ENCODE measurements at regions not wholly inside any gene's neighbourhood (a gene's known extent, or its start where the extent isn't known, plus 50 kb on each side); places are given as distances from the start of the nearest gene placed in this dataset.

- Histone ChIP-seq H3K27me3 (ENCODE audit: control insufficient read depth in 1 of 2, insufficient read depth in 2 of 2, low read length in 2 of 2) (no peaks in the 10 kb centered on the region), H3K4me3 (ENCODE audit: low read depth in 1 of 2, low read length in 2 of 2) (no peak overlapping the region), H3K9me3 (ENCODE audit: control insufficient read depth in 1 of 2, low read length in 2 of 2) (no peaks in the 10 kb centered on the region), H3K27ac (ENCODE audit: low read depth, low read length) (no peak overlapping the region), H3K4me1 (ENCODE audit: control insufficient read depth in 1 of 2, insufficient read depth in 2 of 2, low read length in 2 of 2) (no peaks in the 10 kb centered on the region), H3K36me3 (ENCODE audit: control insufficient read depth in 1 of 2, insufficient read depth in 2 of 2, low read length in 2 of 2) (no peaks in the 10 kb centered on the region), H3K9ac (ENCODE audit: low read depth in 1 of 2, low read length in 2 of 2) (no peak overlapping the region)
Observed at GRCh38 chr6:53974941-53975340, 136.3 kb upstream of the MLIP start.

- Histone ChIP-seq H3K9ac (ENCODE audit: low read depth in 1 of 2, low read length in 2 of 2) (no peak overlapping the region), H3K4me1 (ENCODE audit: control insufficient read depth in 1 of 2, insufficient read depth in 2 of 2, low read length in 2 of 2) (no peaks in the 10 kb centered on the region), H3K9me3 (ENCODE audit: control insufficient read depth in 1 of 2, low read length in 2 of 2) (no peaks in the 10 kb centered on the region), H3K4me3 (ENCODE audit: low read depth in 1 of 2, low read length in 2 of 2) (no peak overlapping the region), H3K36me3 (ENCODE audit: control insufficient read depth in 1 of 2, insufficient read depth in 2 of 2, low read length in 2 of 2) (no peaks in the 10 kb centered on the region), H3K27ac (ENCODE audit: low read depth, low read length) (no peak overlapping the region), H3K27me3 (ENCODE audit: control insufficient read depth in 1 of 2, insufficient read depth in 2 of 2, low read length in 2 of 2) (no peaks in the 10 kb centered on the region)
Observed at GRCh38 chr6:53975941-53976615, 135.2 kb upstream of the MLIP start.

- Histone ChIP-seq H3K9me3 (ENCODE audit: control insufficient read depth in 1 of 2, low read length in 2 of 2) (no peaks in the 10 kb centered on the region), H3K27ac (ENCODE audit: low read depth, low read length) (no peak overlapping the region), H3K4me1 (ENCODE audit: control insufficient read depth in 1 of 2, insufficient read depth in 2 of 2, low read length in 2 of 2) (no peaks in the 10 kb centered on the region), H3K9ac (ENCODE audit: low read depth in 1 of 2, low read length in 2 of 2) (no peak overlapping the region), H3K36me3 (ENCODE audit: control insufficient read depth in 1 of 2, insufficient read depth in 2 of 2, low read length in 2 of 2) (no peaks in the 10 kb centered on the region), H3K27me3 (ENCODE audit: control insufficient read depth in 1 of 2, insufficient read depth in 2 of 2, low read length in 2 of 2) (no peaks in the 10 kb centered on the region), H3K4me3 (ENCODE audit: low read depth in 1 of 2, low read length in 2 of 2) (no peak overlapping the region)
Observed at GRCh38 chr6:53977551-53977950, 133.7 kb upstream of the MLIP start.

GRCh38 chr6:53979468-53980067, 131.7 kb upstream of the MLIP start:
- Histone ChIP-seq H3K27me3 (ENCODE audit: control insufficient read depth in 1 of 2, insufficient read depth in 2 of 2, low read length in 2 of 2) (no peaks in the 10 kb centered on the region), H3K27ac (ENCODE audit: low read depth, low read length) (no peak overlapping the region), H3K4me1 (ENCODE audit: control insufficient read depth in 1 of 2, insufficient read depth in 2 of 2, low read length in 2 of 2) (no peaks in the 10 kb centered on the region), H3K9me3 (ENCODE audit: control insufficient read depth in 1 of 2, low read length in 2 of 2) (no peaks in the 10 kb centered on the region), H3K4me3 (ENCODE audit: low read depth in 1 of 2, low read length in 2 of 2) (no peak overlapping the region), H3K9ac (ENCODE audit: low read depth in 1 of 2, low read length in 2 of 2) (no peak overlapping the region), H3K36me3 (ENCODE audit: control insufficient read depth in 1 of 2, insufficient read depth in 2 of 2, low read length in 2 of 2) (no peaks in the 10 kb centered on the region)

- Histone ChIP-seq H3K9ac (ENCODE audit: low read depth in 1 of 2, low read length in 2 of 2) (no peak overlapping the region), H3K36me3 (ENCODE audit: control insufficient read depth in 1 of 2, insufficient read depth in 2 of 2, low read length in 2 of 2) (no peaks in the 10 kb centered on the region)
Observed at GRCh38 chr6:53982366-53983050, 128.7 kb upstream of the MLIP start.

GRCh38 chr6:53983301-53983700, 127.9 kb upstream of the MLIP start:
- Histone ChIP-seq H3K9ac (ENCODE audit: low read depth in 1 of 2, low read length in 2 of 2) (no peak overlapping the region), H3K9me3 (ENCODE audit: control insufficient read depth in 1 of 2, low read length in 2 of 2) (no peaks in the 10 kb centered on the region), H3K4me1 (ENCODE audit: control insufficient read depth in 1 of 2, insufficient read depth in 2 of 2, low read length in 2 of 2) (no peaks in the 10 kb centered on the region), H3K36me3 (ENCODE audit: control insufficient read depth in 1 of 2, insufficient read depth in 2 of 2, low read length in 2 of 2) (no peaks in the 10 kb centered on the region), H3K27me3 (ENCODE audit: control insufficient read depth in 1 of 2, insufficient read depth in 2 of 2, low read length in 2 of 2) (no peaks in the 10 kb centered on the region), H3K27ac (ENCODE audit: low read depth, low read length) (no peak overlapping the region), H3K4me3 (ENCODE audit: low read depth in 1 of 2, low read length in 2 of 2) (no peak overlapping the region)

More at GRCh38 chr6:53982366-53983050, 128.7 kb upstream of the MLIP start:
- H3K4me1 ChIP-seq (ENCODE audit: control insufficient read depth in 1 of 2, insufficient read depth in 2 of 2, low read length in 2 of 2) = no peaks in the 10 kb centered on the region
- H3K4me3 ChIP-seq (ENCODE audit: low read depth in 1 of 2, low read length in 2 of 2) = no peak overlapping the region
- no peaks in the 10 kb centered on the region for H3K27me3 ChIP-seq (ENCODE audit: control insufficient read depth in 1 of 2, insufficient read depth in 2 of 2, low read length in 2 of 2)
- H3K27ac ChIP-seq (ENCODE audit: low read depth, low read length) = no peak overlapping the region
- no peaks in the 10 kb centered on the region for H3K9me3 ChIP-seq (ENCODE audit: control insufficient read depth in 1 of 2, low read length in 2 of 2)

- Histone ChIP-seq H3K9me3 (ENCODE audit: control insufficient read depth in 1 of 2, low read length in 2 of 2) (no peaks in the 10 kb centered on the region), H3K4me3 (ENCODE audit: low read depth in 1 of 2, low read length in 2 of 2) (no peak overlapping the region), H3K36me3 (ENCODE audit: control insufficient read depth in 1 of 2, insufficient read depth in 2 of 2, low read length in 2 of 2) (no peaks in the 10 kb centered on the region), H3K27ac (ENCODE audit: low read depth, low read length) (no peak overlapping the region), H3K9ac (ENCODE audit: low read depth in 1 of 2, low read length in 2 of 2) (no peak overlapping the region), H3K4me1 (ENCODE audit: control insufficient read depth in 1 of 2, insufficient read depth in 2 of 2, low read length in 2 of 2) (no peaks in the 10 kb centered on the region), H3K27me3 (ENCODE audit: control insufficient read depth in 1 of 2, insufficient read depth in 2 of 2, low read length in 2 of 2) (no peaks in the 10 kb centered on the region)
Observed at GRCh38 chr6:53984163-53984562, 127.1 kb upstream of the MLIP start.

- H3K9ac ChIP-seq (ENCODE audit: low read depth in 1 of 2, low read length in 2 of 2) = no peak overlapping the region
Observed at GRCh38 chr6:53984581-53984980, 126.7 kb upstream of the MLIP start.

GRCh38 chr6:53985366-53985765, 125.9 kb upstream of the MLIP start:
- no peaks in the 10 kb centered on the region for H3K9me3 ChIP-seq (ENCODE audit: control insufficient read depth in 1 of 2, low read length in 2 of 2)
- H3K4me3 ChIP-seq (ENCODE audit: low read depth in 1 of 2, low read length in 2 of 2) = no peak overlapping the region
- no peaks in the 10 kb centered on the region for H3K27me3 ChIP-seq (ENCODE audit: control insufficient read depth in 1 of 2, insufficient read depth in 2 of 2, low read length in 2 of 2)
- H3K9ac ChIP-seq (ENCODE audit: low read depth in 1 of 2, low read length in 2 of 2) = no peak overlapping the region
- no peaks in the 10 kb centered on the region for H3K4me1 ChIP-seq (ENCODE audit: control insufficient read depth in 1 of 2, insufficient read depth in 2 of 2, low read length in 2 of 2)
- no peak overlapping the region for H3K27ac ChIP-seq (ENCODE audit: low read depth, low read length)
- no peaks in the 10 kb centered on the region for H3K36me3 ChIP-seq (ENCODE audit: control insufficient read depth in 1 of 2, insufficient read depth in 2 of 2, low read length in 2 of 2)

More at GRCh38 chr6:53984581-53984980, 126.7 kb upstream of the MLIP start:
- H3K36me3 ChIP-seq (ENCODE audit: control insufficient read depth in 1 of 2, insufficient read depth in 2 of 2, low read length in 2 of 2) = no peaks in the 10 kb centered on the region
- no peak overlapping the region for H3K27ac ChIP-seq (ENCODE audit: low read depth, low read length)
- no peaks in the 10 kb centered on the region for H3K27me3 ChIP-seq (ENCODE audit: control insufficient read depth in 1 of 2, insufficient read depth in 2 of 2, low read length in 2 of 2)
- H3K4me3 ChIP-seq (ENCODE audit: low read depth in 1 of 2, low read length in 2 of 2) = no peak overlapping the region
- H3K9me3 ChIP-seq (ENCODE audit: control insufficient read depth in 1 of 2, low read length in 2 of 2) = no peaks in the 10 kb centered on the region
- H3K4me1 ChIP-seq (ENCODE audit: control insufficient read depth in 1 of 2, insufficient read depth in 2 of 2, low read length in 2 of 2) = no peaks in the 10 kb centered on the region

GRCh38 chr6:53986165-53986720, 125.0 kb upstream of the MLIP start:
- Histone ChIP-seq H3K9me3 (ENCODE audit: control insufficient read depth in 1 of 2, low read length in 2 of 2) (no peaks in the 10 kb centered on the region), H3K9ac (ENCODE audit: low read depth in 1 of 2, low read length in 2 of 2) (no peak overlapping the region), H3K4me3 (ENCODE audit: low read depth in 1 of 2, low read length in 2 of 2) (no peak overlapping the region), H3K36me3 (ENCODE audit: control insufficient read depth in 1 of 2, insufficient read depth in 2 of 2, low read length in 2 of 2) (no peaks in the 10 kb centered on the region), H3K27ac (ENCODE audit: low read depth, low read length) (no peak overlapping the region), H3K27me3 (ENCODE audit: control insufficient read depth in 1 of 2, insufficient read depth in 2 of 2, low read length in 2 of 2) (no peaks in the 10 kb centered on the region), H3K4me1 (ENCODE audit: control insufficient read depth in 1 of 2, insufficient read depth in 2 of 2, low read length in 2 of 2) (no peaks in the 10 kb centered on the region)
